Neuronal stem cell (in vitro differentiated cells): ENCODE measurements at regions not wholly inside any gene's neighbourhood (a gene's known extent, or its start where the extent isn't known, plus 50 kb on each side); places are given as distances from the start of the nearest gene placed in this dataset.

ENCODE experiments used
- DNase-seq: peaks from one replicate; pipeline ENCODE4 v3.0.0-alpha.2; 2013; ENCODE audit warnings: low spot score
- H2AFZ ChIP-seq: one replicate; pipeline ENCODE4 v1.6.1; 2013; ENCODE audit warnings: mild to moderate bottlenecking, low read length, inconsistent platforms
- H2AK5ac ChIP-seq: 2 replicates; pipeline ENCODE4 v1.6.1; 2013; ENCODE audit warnings: low read depth, mild to moderate bottlenecking, inconsistent platforms, low read length, moderate library complexity, mixed read lengths
- H2BK120ac ChIP-seq: 2 replicates; pipeline ENCODE4 v1.6.1; 2013; ENCODE audit warnings: low read depth, mild to moderate bottlenecking, inconsistent platforms, low read length, moderate library complexity, mixed read lengths
- H2BK12ac ChIP-seq: one replicate; pipeline ENCODE4 v1.6.1; 2013; ENCODE audit warnings: low read length, inconsistent platforms
- H2BK15ac ChIP-seq: 2 replicates; pipeline ENCODE4 v1.6.1; 2013; ENCODE audit warnings: mild to moderate bottlenecking, low read length, inconsistent platforms, mixed read lengths
- H2BK5ac ChIP-seq: one replicate; pipeline ENCODE4 v1.6.1; 2013; ENCODE audit warnings: inconsistent platforms, mild to moderate bottlenecking, low read length, moderate library complexity
- H3K14ac ChIP-seq: one replicate; pipeline ENCODE4 v1.6.1; 2013; ENCODE audit warnings: low read length, inconsistent platforms
- H3K18ac ChIP-seq: 2 replicates; pipeline ENCODE4 v1.6.1; 2013; ENCODE audit warnings: low read length, inconsistent platforms
- H3K23ac ChIP-seq: 2 replicates; pipeline ENCODE4 v1.6.1; 2013; ENCODE audit warnings: low read depth, mild to moderate bottlenecking, mixed read lengths, low read length, inconsistent platforms; ENCODE audit not compliant: poor library complexity
- H3K27ac ChIP-seq: replicated peaks from 3 replicates; pipeline ENCODE4 v1.5.1; 2013; ENCODE audit warnings: low read length, inconsistent platforms
- H3K27me3 ChIP-seq, 3 experiments: 2 replicates each; pipeline ENCODE4 v1.6.1; 2013; ENCODE audit warnings: low read length in 3 of 3, mild to moderate bottlenecking in 2 of 3, inconsistent platforms in 1 of 3, low read depth in 1 of 3, mixed read lengths in 1 of 3, moderate library complexity in 1 of 3; ENCODE audit not compliant: control insufficient read depth in 3 of 3, insufficient read depth in 3 of 3
- H3K36me3 ChIP-seq, 2 donors: replicated peaks in 1 of 2; 2 replicates each; pipeline ENCODE4 v1.6.1; 2013; ENCODE audit warnings: low read length in 2 of 2; ENCODE audit not compliant: control insufficient read depth in 2 of 2, insufficient read depth in 2 of 2
- H3K4ac ChIP-seq: 2 replicates; pipeline ENCODE4 v1.6.1; 2013; ENCODE audit warnings: inconsistent platforms, mild to moderate bottlenecking, low read length, moderate library complexity
- H3K4me1 ChIP-seq, 2 donors: 1 replicate in 1 of 2; 2 replicates in 1 of 2; pipeline ENCODE4 v1.6.1; 2013; ENCODE audit warnings: low read length in 2 of 2, low read depth in 1 of 2; ENCODE audit not compliant: control insufficient read depth in 2 of 2, insufficient read depth in 1 of 2
- H3K4me2 ChIP-seq: one replicate; pipeline ENCODE4 v1.6.1; 2013; ENCODE audit warnings: mild to moderate bottlenecking, low read length, inconsistent platforms; ENCODE audit not compliant: insufficient read depth, poor library complexity, severe bottlenecking
- H3K4me3 ChIP-seq, 2 donors: 2 replicates each; pipeline ENCODE4 v1.5.1; 2013; ENCODE audit warnings: low read length in 2 of 2, mild to moderate bottlenecking in 2 of 2, inconsistent platforms in 1 of 2, moderate library complexity in 1 of 2
- H3K79me1 ChIP-seq: one replicate; pipeline ENCODE4 v1.6.1; 2013; ENCODE audit warnings: low read depth, mild to moderate bottlenecking, inconsistent platforms, low read length, moderate library complexity
- H3K9ac ChIP-seq: one replicate; pipeline ENCODE4 v1.6.1; 2013; ENCODE audit warnings: mild to moderate bottlenecking, low read depth, low read length, inconsistent platforms; ENCODE audit not compliant: poor library complexity
- H3K9me3 ChIP-seq, 2 donors: replicated peaks in 1 of 2; 2 replicates each; pipeline versions ENCODE3 to v1.6.1; 2013; ENCODE audit warnings: low read length in 2 of 2, mild to moderate bottlenecking in 2 of 2, inconsistent platforms in 1 of 2, low read depth in 1 of 2, mixed read lengths in 1 of 2, moderate library complexity in 1 of 2; ENCODE audit not compliant: control insufficient read depth in 2 of 2, insufficient read depth in 1 of 2
- H4K8ac ChIP-seq: one replicate; pipeline ENCODE4 v1.6.1; 2013; ENCODE audit warnings: low read depth, mild to moderate bottlenecking, inconsistent platforms, low read length, moderate library complexity
- H4K91ac ChIP-seq: one replicate; pipeline ENCODE4 v1.6.1; 2013; ENCODE audit warnings: low read length, low read depth, mild to moderate bottlenecking, inconsistent platforms; ENCODE audit not compliant: poor library complexity
- WGBS, 2 donors: extraction: QIAGEN DNeasy Blood & Tissue Kit; methylation state at CpG; one replicate each; pipeline ENCODE4 v1.1.7; 2013; ENCODE audit warnings: missing lambda C conversion rate in 2 of 2, mixed read lengths in 1 of 2; ENCODE audit not compliant: insufficient read length in 2 of 2, insufficient replicate concordance in 1 of 2; ENCODE audit errors: extremely low coverage in 2 of 2; 5-methylcytosine and 5-hydroxymethylcytosine counted together

DNA sequence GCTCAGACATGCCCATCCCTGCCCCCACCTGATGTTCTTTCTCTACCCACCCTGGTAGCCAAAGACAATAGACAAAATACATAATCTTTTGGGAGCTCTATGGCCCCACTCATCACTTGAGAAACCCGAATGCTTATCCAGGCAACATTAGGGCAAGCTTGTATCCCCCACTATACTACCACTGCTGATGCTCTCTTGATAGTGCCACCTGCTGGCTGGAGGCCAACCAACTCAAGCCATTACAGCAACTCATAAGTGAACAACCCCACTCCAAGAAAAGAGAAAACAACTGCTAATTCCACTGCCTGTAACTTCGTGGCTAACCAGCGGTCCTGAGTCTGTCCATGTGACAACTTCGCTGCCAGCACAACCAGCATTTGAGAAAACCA, 342.5 kb upstream of the TGFBR2 start:
- peaks cover 0 to 2% of the 10 kb centered on the region in 2 donors for H3K4me1 ChIP-seq
- no peak overlapping the region for H2AK5ac ChIP-seq
- no peaks in the 10 kb centered on the region for H3K79me1 ChIP-seq
- no peak overlapping the region for H3K9ac ChIP-seq
- H4K91ac ChIP-seq = no peak overlapping the region
- H2BK5ac ChIP-seq = no peak overlapping the region
- no CpG with 5 or more reads among the region's 4 CpGs for WGBS, 2 donors
- no peak for DNase-seq
- no peak overlapping the region for H3K14ac ChIP-seq
- no peak overlapping the region for H2BK12ac ChIP-seq
- H4K8ac ChIP-seq = no peak overlapping the region
- H3K4ac ChIP-seq = no peak overlapping the region
- H3K27me3 ChIP-seq = no peaks in the 10 kb centered on the region
- H3K9me3 ChIP-seq = peaks cover 0 to 3% of the 10 kb centered on the region in 2 donors
- no peak overlapping the region for H3K4me3 ChIP-seq
- no peak overlapping the region for H3K23ac ChIP-seq
- H2BK15ac ChIP-seq = no peak overlapping the region
- no peak overlapping the region for H3K4me2 ChIP-seq
- no peak overlapping the region for H2BK120ac ChIP-seq
- no peak overlapping the region for H3K18ac ChIP-seq
- no peak overlapping the region for H3K27ac ChIP-seq
- H2AFZ ChIP-seq = no peak overlapping the region
- H3K36me3 ChIP-seq = no peaks in the 10 kb centered on the region

DNA sequence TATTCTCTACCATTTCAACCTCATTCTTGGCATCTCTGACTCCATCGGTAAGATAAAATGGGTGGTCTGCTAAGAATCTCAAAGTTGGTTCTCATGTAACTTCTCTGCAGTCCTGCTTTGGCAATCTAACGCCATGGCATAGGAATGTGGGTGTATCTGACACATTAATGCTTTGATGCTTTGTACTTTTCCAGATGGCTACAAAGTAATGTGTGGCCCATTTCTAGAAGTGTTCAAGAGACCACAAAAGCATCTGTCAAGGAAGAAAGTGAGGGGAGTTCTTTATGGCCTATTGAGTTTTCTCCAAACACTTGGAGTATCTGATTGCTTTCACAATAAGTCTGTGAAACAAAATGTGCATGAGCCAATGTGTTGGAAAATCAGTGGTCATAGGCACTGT, 339.9 kb upstream of the TGFBR2 start:
- no peak overlapping the region for H2BK12ac ChIP-seq
- no peak overlapping the region for H4K91ac ChIP-seq
- WGBS, 2 donors = no CpG with 5 or more reads among the region's 2 CpGs
- peaks cover 0 to 2% of the 10 kb centered on the region in 2 donors for H3K4me1 ChIP-seq
- H4K8ac ChIP-seq = no peak overlapping the region
- DNase-seq = no peak
- no peak overlapping the region for H3K23ac ChIP-seq
- H3K27ac ChIP-seq = no peak overlapping the region
- no peak overlapping the region for H3K4me2 ChIP-seq
- H3K27me3 ChIP-seq = no peaks in the 10 kb centered on the region
- H3K9me3 ChIP-seq = peaks cover 0 to 3% of the 10 kb centered on the region in 2 donors
- H2BK15ac ChIP-seq = no peak overlapping the region
- H2AK5ac ChIP-seq = no peak overlapping the region
- no peaks in the 10 kb centered on the region for H3K79me1 ChIP-seq
- no peak overlapping the region for H3K18ac ChIP-seq
- H3K4me3 ChIP-seq = no peak overlapping the region
- no peak overlapping the region for H3K4ac ChIP-seq
- no peak overlapping the region for H2BK120ac ChIP-seq
- no peak overlapping the region for H3K9ac ChIP-seq
- H2BK5ac ChIP-seq = no peak overlapping the region
- H2AFZ ChIP-seq = no peak overlapping the region
- H3K36me3 ChIP-seq = no peaks in the 10 kb centered on the region
- H3K14ac ChIP-seq = no peak overlapping the region

DNA sequence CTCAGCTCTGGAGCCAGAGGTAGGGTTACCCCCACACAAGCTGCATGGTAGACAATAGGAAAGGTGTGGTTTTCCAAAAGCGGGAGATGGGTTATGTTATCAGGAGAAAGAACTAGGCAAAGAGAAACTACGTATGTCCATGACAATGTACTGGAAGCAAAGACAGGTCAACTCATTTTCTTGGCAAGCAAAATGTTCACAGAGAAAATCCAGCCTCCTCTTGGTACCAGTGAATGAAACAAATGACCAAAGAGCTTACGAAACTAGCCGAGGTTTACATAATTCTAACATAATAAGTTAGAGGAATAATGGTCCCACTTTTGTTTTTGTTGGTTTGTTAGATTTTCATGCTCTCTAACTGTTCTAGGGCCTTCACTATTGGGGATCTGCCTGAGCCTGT, 338.1 kb upstream of the TGFBR2 start:
- no CpG with 5 or more reads among the region's 4 CpGs for WGBS, 2 donors
- Histone ChIP-seq H3K4me2 (no peak overlapping the region), H3K9ac (no peak overlapping the region), H2BK120ac (no peak overlapping the region), H3K18ac (no peak overlapping the region), H3K9me3 (peaks cover 0 to 3% of the 10 kb centered on the region in 2 donors), H2AFZ (no peak overlapping the region), H3K27me3 (no peaks in the 10 kb centered on the region), H4K91ac (no peak overlapping the region), H2BK12ac (no peak overlapping the region), H3K4ac (no peak overlapping the region), H3K4me3 (no peak overlapping the region), H2AK5ac (no peak overlapping the region), H3K79me1 (no peaks in the 10 kb centered on the region), H3K14ac (no peak overlapping the region), H3K4me1 (peaks cover 0 to 2% of the 10 kb centered on the region in 2 donors), H4K8ac (no peak overlapping the region), H2BK15ac (no peak overlapping the region), H2BK5ac (no peak overlapping the region), H3K27ac (no peak overlapping the region), H3K23ac (no peak overlapping the region), H3K36me3 (no peaks in the 10 kb centered on the region)
- no peak for DNase-seq

DNA sequence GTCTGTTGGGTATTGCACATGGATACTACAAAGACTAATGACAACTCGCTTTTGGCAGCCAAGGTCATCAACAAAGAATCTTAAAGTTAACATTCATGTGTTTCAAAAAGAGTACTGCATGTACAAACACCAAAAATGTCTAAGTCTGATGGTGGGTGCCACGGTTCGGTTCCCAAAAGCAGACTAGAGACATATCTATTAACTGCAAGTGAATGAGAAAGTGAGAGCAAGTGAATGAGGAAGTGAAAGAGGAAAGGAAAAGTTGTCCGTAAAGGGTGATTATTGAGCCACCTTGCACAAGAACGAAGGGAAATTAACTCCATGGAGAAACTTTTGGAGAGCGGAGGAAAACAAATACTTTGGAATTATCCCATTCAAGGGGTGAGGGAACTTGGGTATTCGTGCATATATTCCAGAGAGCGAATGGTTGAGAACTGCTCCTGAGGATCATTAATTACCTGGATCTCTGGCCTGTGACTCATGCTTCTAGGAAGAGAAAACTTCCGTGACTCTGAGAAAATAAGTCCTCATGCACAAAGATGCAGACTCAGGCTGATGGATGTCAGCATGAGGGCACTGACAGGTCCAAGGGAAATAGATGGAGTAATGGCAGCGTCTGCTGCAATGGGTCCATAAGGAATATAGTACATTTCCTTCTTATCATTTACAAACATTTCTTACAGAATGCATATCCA, 336.5 kb upstream of the TGFBR2 start:
- H3K36me3 ChIP-seq = no peaks in the 10 kb centered on the region
- no peak overlapping the region for H3K18ac ChIP-seq
- no peak overlapping the region for H2AK5ac ChIP-seq
- no CpG with 5 or more reads among the region's 10 CpGs for WGBS, 2 donors
- no peak overlapping the region for H3K9ac ChIP-seq
- no peak overlapping the region for H2BK5ac ChIP-seq
- no peak for DNase-seq
- no peak overlapping the region for H2BK15ac ChIP-seq
- H3K79me1 ChIP-seq = no peaks in the 10 kb centered on the region
- no peak overlapping the region for H2AFZ ChIP-seq
- H3K4me3 ChIP-seq = no peak overlapping the region
- H3K23ac ChIP-seq = no peak overlapping the region
- no peak overlapping the region for H3K27ac ChIP-seq
- H3K9me3 ChIP-seq = peaks cover 0 to 3% of the 10 kb centered on the region in 2 donors
- no peak overlapping the region for H4K8ac ChIP-seq
- no peak overlapping the region for H3K4me2 ChIP-seq
- no peak overlapping the region for H2BK12ac ChIP-seq
- H3K4ac ChIP-seq = no peak overlapping the region
- H3K27me3 ChIP-seq = no peaks in the 10 kb centered on the region
- H3K14ac ChIP-seq = no peak overlapping the region
- H4K91ac ChIP-seq = no peak overlapping the region
- H3K4me1 ChIP-seq = no peaks in the 10 kb centered on the region
- no peak overlapping the region for H2BK120ac ChIP-seq
